Osteoblast (primary cell): ENCODE measurements at regions not wholly inside any gene's neighbourhood (a gene's known extent, or its start where the extent isn't known, plus 50 kb on each side); places are given as distances from the start of the nearest gene placed in this dataset.

Source experiments
- DNase-seq: peaks from one replicate; pipeline ENCODE4 v3.0.0; 2011; ENCODE audit warnings: low spot score, mixed read lengths; ENCODE audit not compliant: insufficient read length; ENCODE audit errors: missing footprints
- H2AFZ ChIP-seq: 2 replicates; pipeline ENCODE4 v1.6.0; 2011; ENCODE audit warnings: mild to moderate bottlenecking, low read length
- H3K27ac ChIP-seq: 2 replicates; pipeline ENCODE4 v1.5.1; 2011; ENCODE audit warnings: mild to moderate bottlenecking, low read depth, low read length, moderate library complexity
- H3K27me3 ChIP-seq: 2 replicates; pipeline ENCODE4 v1.6.0; 2012; ENCODE audit warnings: mild to moderate bottlenecking, control low read depth, inconsistent platforms, low read length, moderate library complexity; ENCODE audit not compliant: insufficient read depth
- H3K36me3 ChIP-seq: 2 replicates; pipeline ENCODE4 v1.5.1; 2011; ENCODE audit warnings: mild to moderate bottlenecking, low read length, control low read depth, moderate library complexity; ENCODE audit not compliant: insufficient read depth
- H3K4me1 ChIP-seq: 2 replicates; pipeline ENCODE4 v1.5.1; 2011; ENCODE audit warnings: mild to moderate bottlenecking, low read length, control low read depth, moderate library complexity; ENCODE audit not compliant: insufficient read depth
- H3K4me2 ChIP-seq: 2 replicates; pipeline ENCODE4 v1.6.0; 2011; ENCODE audit warnings: mild to moderate bottlenecking, low read length; ENCODE audit not compliant: insufficient read depth
- H3K4me3 ChIP-seq: fragments of 200-600 bp; sonication (generic); 3 replicates; pipeline ENCODE4 v1.5.1; 2012; ENCODE audit warnings: mild to moderate bottlenecking, low read length, inconsistent platforms; ENCODE audit not compliant: insufficient read depth
- H3K79me2 ChIP-seq: 2 replicates; pipeline ENCODE4 v1.6.0; 2012; ENCODE audit warnings: mild to moderate bottlenecking, low read length, control low read depth, inconsistent platforms; ENCODE audit not compliant: insufficient read depth
- H3K9me3 ChIP-seq: 2 replicates; pipeline ENCODE4 v1.5.1; 2011; ENCODE audit warnings: low read depth, low read length, control low read depth
- H4K20me1 ChIP-seq: 2 replicates; pipeline ENCODE4 v1.6.0; 2012; ENCODE audit warnings: mild to moderate bottlenecking, low read length, control low read depth; ENCODE audit not compliant: insufficient read depth
- TF ChIP-seq, protein P1 (sequence below): IDR thresholded peaks from 2 replicates; pipeline ENCODE4 v1.5.1; 2011; ENCODE audit warnings: mild to moderate bottlenecking, low read depth, low read length, moderate library complexity; ENCODE audit errors: extremely low read depth

DNA sequence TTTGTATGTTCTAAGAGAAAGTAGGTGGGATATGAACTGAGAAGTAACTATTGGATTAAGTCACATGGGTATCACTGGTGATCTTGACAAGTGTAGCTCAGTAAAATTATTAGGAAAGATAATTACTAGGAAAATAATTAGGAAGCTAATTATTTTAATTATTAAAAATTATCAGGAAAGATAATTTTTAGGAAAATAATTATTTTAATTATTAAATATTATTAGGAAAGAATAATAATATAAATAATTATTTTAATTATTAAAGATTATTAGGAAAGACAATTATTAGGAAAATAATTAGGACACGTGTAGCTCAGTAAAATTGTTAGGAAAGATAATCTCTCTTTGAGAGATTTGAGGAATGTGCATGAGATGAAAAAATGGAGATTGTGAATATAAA is 623.4 kb upstream of the PIK3C3 start:
- H3K36me3 ChIP-seq = no peaks in the 10 kb centered on the region
- no peak overlapping the region for H3K4me3 ChIP-seq
- no peaks in the 10 kb centered on the region for H3K79me2 ChIP-seq
- H3K4me1 ChIP-seq = no peaks in the 10 kb centered on the region
- H2AFZ ChIP-seq = no peak overlapping the region
- H3K27me3 ChIP-seq = no peaks in the 10 kb centered on the region
- H3K4me2 ChIP-seq = no peak overlapping the region
- H3K27ac ChIP-seq = no peak overlapping the region
- H3K9me3 ChIP-seq = no peaks in the 10 kb centered on the region
- DNase-seq = no peak
- TF ChIP-seq, protein P1, sequence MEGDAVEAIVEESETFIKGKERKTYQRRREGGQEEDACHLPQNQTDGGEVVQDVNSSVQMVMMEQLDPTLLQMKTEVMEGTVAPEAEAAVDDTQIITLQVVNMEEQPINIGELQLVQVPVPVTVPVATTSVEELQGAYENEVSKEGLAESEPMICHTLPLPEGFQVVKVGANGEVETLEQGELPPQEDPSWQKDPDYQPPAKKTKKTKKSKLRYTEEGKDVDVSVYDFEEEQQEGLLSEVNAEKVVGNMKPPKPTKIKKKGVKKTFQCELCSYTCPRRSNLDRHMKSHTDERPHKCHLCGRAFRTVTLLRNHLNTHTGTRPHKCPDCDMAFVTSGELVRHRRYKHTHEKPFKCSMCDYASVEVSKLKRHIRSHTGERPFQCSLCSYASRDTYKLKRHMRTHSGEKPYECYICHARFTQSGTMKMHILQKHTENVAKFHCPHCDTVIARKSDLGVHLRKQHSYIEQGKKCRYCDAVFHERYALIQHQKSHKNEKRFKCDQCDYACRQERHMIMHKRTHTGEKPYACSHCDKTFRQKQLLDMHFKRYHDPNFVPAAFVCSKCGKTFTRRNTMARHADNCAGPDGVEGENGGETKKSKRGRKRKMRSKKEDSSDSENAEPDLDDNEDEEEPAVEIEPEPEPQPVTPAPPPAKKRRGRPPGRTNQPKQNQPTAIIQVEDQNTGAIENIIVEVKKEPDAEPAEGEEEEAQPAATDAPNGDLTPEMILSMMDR = no peak
- no peaks in the 10 kb centered on the region for H4K20me1 ChIP-seq

- H3K27me3 ChIP-seq = no peaks in the 10 kb centered on the region
- no peaks in the 10 kb centered on the region for H3K4me1 ChIP-seq
- H3K27ac ChIP-seq = no peak overlapping the region
- H3K4me2 ChIP-seq = no peak overlapping the region
- H3K9me3 ChIP-seq = no peaks in the 10 kb centered on the region
- no peak overlapping the region for H2AFZ ChIP-seq
- H3K4me3 ChIP-seq = no peak overlapping the region
- TF ChIP-seq, protein P1 = no peak
- DNase-seq = no peak
- H3K79me2 ChIP-seq = no peaks in the 10 kb centered on the region
- no peaks in the 10 kb centered on the region for H3K36me3 ChIP-seq
- H4K20me1 ChIP-seq = no peaks in the 10 kb centered on the region
Measured at GRCh38 chr18:41326311-41326710, 628.7 kb upstream of the PIK3C3 start.

DNA sequence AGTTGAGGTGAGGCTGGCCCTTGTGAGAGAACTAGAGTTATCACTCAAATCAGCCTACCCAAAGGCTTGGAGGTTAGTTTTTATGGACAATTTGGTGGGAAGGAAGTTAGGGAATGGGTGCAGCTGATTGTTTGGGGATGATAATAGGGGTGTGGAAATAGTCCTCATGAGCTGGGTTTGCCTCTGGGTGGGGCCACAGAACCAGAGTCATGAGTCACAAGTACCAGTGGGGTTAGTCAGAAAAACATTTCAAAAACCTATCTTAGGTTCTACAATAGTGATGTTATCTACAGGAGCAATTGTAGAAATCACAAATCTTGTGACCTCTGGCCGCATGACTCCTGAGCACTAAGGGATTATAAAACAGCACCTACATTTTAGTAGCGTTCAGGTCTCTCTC is 630.1 kb upstream of the PIK3C3 start:
- Histone ChIP-seq H3K4me1 (no peaks in the 10 kb centered on the region), H3K27me3 (no peaks in the 10 kb centered on the region), H3K4me3 (no peak overlapping the region), H3K36me3 (no peaks in the 10 kb centered on the region), H3K9me3 (no peaks in the 10 kb centered on the region), H4K20me1 (no peaks in the 10 kb centered on the region), H3K4me2 (no peak overlapping the region), H3K27ac (no peak overlapping the region), H2AFZ (no peak overlapping the region), H3K79me2 (no peaks in the 10 kb centered on the region)
- TF ChIP-seq, protein P1 = no peak
- no peak for DNase-seq

DNA sequence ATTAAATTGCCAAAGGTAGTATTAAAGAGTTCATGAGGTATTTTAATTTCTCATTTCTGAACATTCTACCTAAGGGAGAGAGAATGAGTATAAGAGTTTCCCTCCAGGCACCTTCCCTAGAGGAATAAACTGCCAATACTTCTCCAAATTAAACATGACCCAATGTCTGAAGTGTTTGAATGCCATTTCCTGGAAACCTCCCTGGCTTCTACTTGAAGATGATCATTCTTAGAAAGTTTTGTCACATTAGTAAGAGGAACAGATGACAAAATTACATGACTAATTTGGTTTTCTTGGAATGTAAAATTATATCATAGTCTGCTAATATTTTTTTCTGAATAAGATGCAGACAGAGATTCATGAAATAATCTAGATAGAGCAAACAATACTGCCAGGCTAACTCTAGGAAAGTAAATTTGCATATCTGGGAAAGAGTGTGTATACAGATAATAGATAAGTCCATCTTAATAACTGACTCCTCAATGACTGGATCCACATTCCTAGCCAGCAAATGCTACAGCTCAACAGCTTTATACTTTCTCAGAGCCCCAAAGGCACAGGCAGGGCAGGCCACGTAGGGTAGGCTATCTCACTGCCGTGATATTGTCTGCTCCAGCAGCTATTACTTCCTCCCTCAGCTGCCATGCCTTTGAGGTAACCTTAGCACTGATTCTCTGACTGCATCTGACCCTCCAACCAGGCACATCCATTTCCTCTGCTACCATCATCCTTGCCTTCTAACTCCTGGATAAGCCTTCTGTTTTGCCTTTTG is 630.8 kb upstream of the PIK3C3 start:
- Histone ChIP-seq H2AFZ (no peak overlapping the region), H3K4me1 (no peaks in the 10 kb centered on the region), H3K27me3 (no peaks in the 10 kb centered on the region), H3K79me2 (no peaks in the 10 kb centered on the region), H4K20me1 (no peaks in the 10 kb centered on the region), H3K9me3 (no peaks in the 10 kb centered on the region), H3K27ac (no peak overlapping the region), H3K4me3 (no peak overlapping the region), H3K36me3 (no peaks in the 10 kb centered on the region), H3K4me2 (no peak overlapping the region)
- DNase-seq = no peak
- TF ChIP-seq, protein P1 = no peak
